Psoas muscle (tissue), 7 donors: ENCODE measurements at regions not wholly inside any gene's neighbourhood (a gene's known extent, or its start where the extent isn't known, plus 50 kb on each side); places are given as distances from the start of the nearest gene placed in this dataset.

Experiments used
- ATAC-seq, 4 donors: fragments of 200-7000 bp; cut with Tn5 transposase; one replicate each; pipeline ENCODE4 v1.9.1; 2020; ENCODE audit warnings: moderate library complexity in 3 of 4, mild to moderate bottlenecking in 2 of 4
- DNase-seq, 2 donors: peaks; one replicate each; pipeline ENCODE4 v3.0.0-alpha.2; 2020
- H3K27ac ChIP-seq: fragments of 200-600 bp; one replicate; pipeline ENCODE4 v1.8.0; 2022
- H3K27me3 ChIP-seq, 3 donors: fragments of 200-600 bp in 1 of 3; one replicate each; pipeline versions ENCODE4 v1.6.1 to v1.8.0; 2013 to 2022; ENCODE audit warnings: low read length in 2 of 3, mild to moderate bottlenecking in 2 of 3, moderate library complexity in 1 of 3; ENCODE audit not compliant: insufficient read depth in 3 of 3
- H3K36me3 ChIP-seq, 2 donors: fragments of 200-600 bp in 1 of 2; one replicate each; pipeline versions ENCODE4 v1.6.1 to v1.8.0; 2013 to 2022; ENCODE audit warnings: low read depth in 1 of 2, mild to moderate bottlenecking in 1 of 2, moderate library complexity in 1 of 2; ENCODE audit not compliant: insufficient read depth in 1 of 2
- H3K4me1 ChIP-seq: fragments of 200-600 bp; one replicate; pipeline ENCODE4 v1.8.0; 2022
- H3K4me3 ChIP-seq: fragments of 200-600 bp; one replicate; pipeline ENCODE4 v1.8.0; 2022; ENCODE audit warnings: mild to moderate bottlenecking
- H3K9me3 ChIP-seq: fragments of 200-600 bp; one replicate; pipeline ENCODE4 v1.8.0; 2022
- WGBS, 3 donors: extraction: QIAGEN DNeasy Blood & Tissue Kit; methylation state at CpG; one replicate each; pipeline versions ENCODE4 v1.1.6 to v1.1.7; 2013; 5-methylcytosine and 5-hydroxymethylcytosine counted together
- intact Hi-C, 2 donors: fragments of 100-400 bp; cut with DNase I; formaldehyde crosslinking; loops; one replicate each; pipeline versions ENCODE4 v1.11.0 to v1.14.2; 2022
- TF ChIP-seq, protein P1 (sequence below): fragments of 200-600 bp; IDR thresholded peaks from one replicate; pipeline ENCODE4 v1.8.0; 2022; ENCODE audit warnings: antibody characterized with exemption
- donor health status: healthy with polysubstance abuse.
- donor health status: DM: no; HTN: no; CAD: no; lungs with moderate emphysema.
- donor health status: Bipolar disorder and iron deficiency.
- donor health status: healthy.
- donor health status: DM: yes; HTN: yes; CAD: no.
- donor health status: DM: no; HTN: no; CAD: no.
- donor health status: DM: yes; HTN: yes; CAD: no.

DNA sequence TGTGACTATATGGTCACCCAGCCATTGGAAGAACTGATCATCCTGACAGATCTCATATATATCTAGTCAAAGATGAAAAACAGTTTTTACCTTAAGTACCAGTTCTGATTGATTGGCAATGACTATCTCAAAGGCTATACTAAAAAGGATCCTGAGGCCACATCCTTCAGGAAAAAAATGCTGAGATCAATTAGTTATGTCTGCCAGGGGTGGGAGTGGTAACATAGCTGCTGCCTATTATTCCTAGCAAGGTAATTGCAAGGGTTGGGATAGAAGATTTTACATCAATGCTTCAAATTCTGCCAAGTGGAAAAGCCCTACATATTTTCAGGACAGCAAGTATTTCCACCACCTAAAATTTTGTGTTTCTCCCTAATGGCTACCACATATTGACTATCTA lies 114.7 kb downstream of the C1D start:
- ATAC-seq (no peak), DNase-seq (no peak)
- Histone ChIP-seq H3K9me3 (peaks cover 3% of the 10 kb centered on the region), H3K36me3 (no peaks in the 10 kb centered on the region), H3K27ac (no peak overlapping the region), H3K27me3 (peaks cover 0 to 2% (median 0%) of the 10 kb centered on the region in 3 donors), H3K4me1 (no peaks in the 10 kb centered on the region), H3K4me3 (no peak overlapping the region)
- TF ChIP-seq, protein P1, sequence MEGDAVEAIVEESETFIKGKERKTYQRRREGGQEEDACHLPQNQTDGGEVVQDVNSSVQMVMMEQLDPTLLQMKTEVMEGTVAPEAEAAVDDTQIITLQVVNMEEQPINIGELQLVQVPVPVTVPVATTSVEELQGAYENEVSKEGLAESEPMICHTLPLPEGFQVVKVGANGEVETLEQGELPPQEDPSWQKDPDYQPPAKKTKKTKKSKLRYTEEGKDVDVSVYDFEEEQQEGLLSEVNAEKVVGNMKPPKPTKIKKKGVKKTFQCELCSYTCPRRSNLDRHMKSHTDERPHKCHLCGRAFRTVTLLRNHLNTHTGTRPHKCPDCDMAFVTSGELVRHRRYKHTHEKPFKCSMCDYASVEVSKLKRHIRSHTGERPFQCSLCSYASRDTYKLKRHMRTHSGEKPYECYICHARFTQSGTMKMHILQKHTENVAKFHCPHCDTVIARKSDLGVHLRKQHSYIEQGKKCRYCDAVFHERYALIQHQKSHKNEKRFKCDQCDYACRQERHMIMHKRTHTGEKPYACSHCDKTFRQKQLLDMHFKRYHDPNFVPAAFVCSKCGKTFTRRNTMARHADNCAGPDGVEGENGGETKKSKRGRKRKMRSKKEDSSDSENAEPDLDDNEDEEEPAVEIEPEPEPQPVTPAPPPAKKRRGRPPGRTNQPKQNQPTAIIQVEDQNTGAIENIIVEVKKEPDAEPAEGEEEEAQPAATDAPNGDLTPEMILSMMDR, result no peak
- intact Hi-C loops, result no loop called here

DNA sequence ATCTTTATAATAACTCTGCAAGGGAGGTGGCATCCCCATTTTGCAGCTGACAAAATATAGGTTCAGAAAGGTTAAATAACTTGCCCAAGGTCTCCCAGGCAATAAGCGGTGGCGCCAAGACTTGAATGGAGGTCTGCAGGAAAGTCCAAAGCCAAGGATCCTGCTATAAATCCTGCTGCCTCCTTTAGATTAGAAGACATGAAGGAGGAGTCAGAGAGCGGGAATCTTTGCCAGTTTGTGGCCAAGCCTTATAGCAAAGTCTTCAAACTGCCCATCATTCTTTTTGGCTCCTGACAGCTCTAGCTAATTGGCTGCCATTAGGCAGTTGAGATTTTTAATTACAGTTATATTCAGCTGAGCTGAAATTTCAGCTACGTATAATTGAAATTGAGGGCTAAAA lies 114.3 kb downstream of the C1D start:
- no peaks in the 10 kb centered on the region for H3K9me3 ChIP-seq
- no peak overlapping the region for H3K27ac ChIP-seq
- no peaks in the 10 kb centered on the region for H3K36me3 ChIP-seq
- H3K4me1 ChIP-seq, result no peaks in the 10 kb centered on the region
- intact Hi-C loops, result no loop called here
- no peak for ATAC-seq
- no peak for DNase-seq
- TF ChIP-seq, protein P1, result no peak
- H3K4me3 ChIP-seq, result no peak overlapping the region
- WGBS, 3 donors, result 90 to 92% (median 90%) methylated on average over 4 of the region's 4 CpGs
- peaks cover 0 to 2% (median 0%) of the 10 kb centered on the region in 3 donors for H3K27me3 ChIP-seq

DNA sequence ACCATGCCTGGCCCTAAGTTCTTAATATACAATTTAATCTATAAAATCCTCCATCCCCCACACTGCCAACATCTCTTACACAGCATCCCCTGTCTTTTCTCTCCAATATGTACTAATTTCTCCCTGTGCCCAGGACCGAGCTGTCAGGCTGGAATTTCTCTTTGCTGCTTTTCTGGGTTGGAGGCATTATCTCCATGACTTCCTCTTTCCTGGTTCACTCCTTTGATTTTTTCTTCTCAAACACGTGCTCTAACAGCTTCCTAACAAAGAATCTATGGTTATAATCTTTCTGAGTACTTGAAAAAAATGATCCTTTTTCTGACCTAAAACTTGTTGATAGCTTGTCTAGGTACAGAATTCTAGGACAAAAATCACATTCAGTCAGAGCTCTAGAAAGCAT lies 112.8 kb downstream of the C1D start:
- TF ChIP-seq, protein P1, result no peak
- 63 to 76% (median 74%) methylated on average over 2 of the region's 2 CpGs for WGBS, 3 donors
- Histone ChIP-seq H3K4me3 (no peak overlapping the region), H3K36me3 (no peaks in the 10 kb centered on the region), H3K4me1 (no peaks in the 10 kb centered on the region), H3K9me3 (no peaks in the 10 kb centered on the region), H3K27me3 (no peaks in the 10 kb centered on the region), H3K27ac (no peak overlapping the region)
- intact Hi-C loops, result no loop called here
- ATAC-seq, result no peak
- no peak for DNase-seq

DNA sequence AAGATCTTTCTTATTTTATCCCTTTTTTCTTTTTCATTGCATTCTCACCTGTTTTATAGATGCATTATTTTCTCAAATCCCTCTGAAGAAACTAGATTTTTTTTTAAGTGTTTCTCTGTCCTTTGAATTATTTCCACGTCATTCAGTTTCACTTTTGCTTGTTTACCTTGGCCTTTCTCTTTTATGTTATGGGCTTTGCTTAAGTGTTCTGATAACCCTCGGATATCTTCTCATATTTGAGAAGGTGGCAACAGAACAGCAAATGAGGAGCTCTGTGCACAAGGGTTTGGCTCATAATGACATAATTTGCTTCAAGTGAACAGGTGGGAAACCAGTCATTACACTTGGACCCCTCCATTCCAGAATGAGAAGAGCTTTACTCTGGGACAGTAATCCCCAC lies 111.9 kb downstream of the C1D start:
- no peak for DNase-seq
- no peak overlapping the region for H3K4me3 ChIP-seq
- TF ChIP-seq, protein P1, result no peak
- no peak overlapping the region for H3K27ac ChIP-seq
- ATAC-seq, result no peak
- no peaks in the 10 kb centered on the region for H3K4me1 ChIP-seq
- no peaks in the 10 kb centered on the region for H3K9me3 ChIP-seq
- H3K27me3 ChIP-seq, result no peaks in the 10 kb centered on the region
- 53 to 62% (median 57%) methylated on average over 2 of the region's 2 CpGs for WGBS, 3 donors
- H3K36me3 ChIP-seq, result no peaks in the 10 kb centered on the region
- intact Hi-C loops, result no loop called here

DNA sequence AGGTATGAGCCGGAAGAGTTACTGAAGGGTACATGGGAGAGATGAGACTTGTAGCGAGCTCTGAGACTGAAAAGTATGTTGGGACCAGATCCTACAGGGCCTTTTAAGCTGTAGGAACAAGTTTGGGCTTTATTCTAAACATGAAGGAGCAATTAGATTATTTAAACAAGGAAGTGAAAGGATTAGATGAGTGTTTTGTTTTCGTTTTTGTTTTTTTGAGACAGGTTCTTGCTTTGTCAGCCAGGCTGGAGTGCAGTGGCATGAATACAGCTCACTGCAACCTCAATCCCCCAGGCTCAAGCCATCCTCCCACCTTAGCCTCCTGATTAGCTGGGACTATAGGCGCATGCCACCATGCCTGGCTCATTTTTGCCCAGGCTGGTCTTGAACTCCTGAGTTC lies 110.7 kb downstream of the C1D start:
- no peaks in the 10 kb centered on the region for H3K4me1 ChIP-seq
- H3K9me3 ChIP-seq, result no peaks in the 10 kb centered on the region
- H3K27me3 ChIP-seq, result no peaks in the 10 kb centered on the region
- intact Hi-C loops, result no loop called here
- H3K4me3 ChIP-seq, result no peak overlapping the region
- no peak overlapping the region for H3K27ac ChIP-seq
- 80 to 88% (median 88%) methylated on average over 4 of the region's 4 CpGs for WGBS, 3 donors
- TF ChIP-seq, protein P1, result no peak
- ATAC-seq (no peak), DNase-seq (no peak)
- no peaks in the 10 kb centered on the region for H3K36me3 ChIP-seq
